ENCODE measurements at regions not wholly inside any gene's neighbourhood (a gene's known extent, or its start where the extent isn't known, plus 50 kb on each side); places are given as distances from the start of the nearest gene placed in this dataset.

GRCh38 chr18:72342933-72343332, 201.2 kb downstream of the CBLN2 start:
- DNase-seq, result no peak

- DNase-seq, result no peak
Measured at GRCh38 chr18:72339976-72340375, 204.2 kb downstream of the CBLN2 start.

- no peak for DNase-seq
Measured at GRCh38 chr18:72336786-72337185, 207.4 kb downstream of the CBLN2 start.

GRCh38 chr18:72329533-72329932, 214.6 kb downstream of the CBLN2 start:
- DNase-seq, result no peak

- DNase-seq, result no peak
Measured at GRCh38 chr18:72325307-72325706, 218.8 kb downstream of the CBLN2 start.

GRCh38 chr18:72324677-72325076, 219.5 kb downstream of the CBLN2 start:
- no peak for DNase-seq

GRCh38 chr18:72316497-72316896, 227.6 kb downstream of the CBLN2 start:
- DNase-seq, result no peak

GRCh38 chr18:72283148-72283925, 260.8 kb downstream of the CBLN2 start:
- no peak for DNase-seq

- DNase-seq, result no peak
Measured at GRCh38 chr18:72273025-72273424, 271.1 kb downstream of the CBLN2 start.

GRCh38 chr18:72261590-72261989, 282.6 kb downstream of the CBLN2 start:
- no peak for DNase-seq

GRCh38 chr18:72246076-72246475, 298.1 kb downstream of the CBLN2 start:
- no peak for DNase-seq

- DNase-seq, result no peak
Measured at GRCh38 chr18:72235422-72235821, 308.7 kb downstream of the CBLN2 start.

GRCh38 chr18:72233106-72233505, 311.0 kb downstream of the CBLN2 start:
- DNase-seq, result no peak

GRCh38 chr18:72232644-72233043, 311.5 kb downstream of the CBLN2 start:
- DNase-seq, result no peak

- no peak for DNase-seq
Measured at GRCh38 chr18:72225958-72226357, 318.2 kb downstream of the CBLN2 start.

GRCh38 chr18:72223733-72224132, 320.4 kb downstream of the CBLN2 start:
- DNase-seq, result no peak

- DNase-seq, result no peak
Measured at GRCh38 chr18:72208920-72209676, 335.0 kb downstream of the CBLN2 start.

GRCh38 chr18:72207280-72207679, 336.9 kb downstream of the CBLN2 start:
- no peak for DNase-seq

- DNase-seq, result no peak
Measured at GRCh38 chr18:72206814-72207213, 337.3 kb downstream of the CBLN2 start.

GRCh38 chr18:72201032-72201431, 343.1 kb downstream of the CBLN2 start:
- DNase-seq, result no peak

GRCh38 chr18:72197591-72197990, 346.6 kb downstream of the CBLN2 start:
- DNase-seq, result no peak

GRCh38 chr18:72194072-72194471, 350.1 kb downstream of the CBLN2 start:
- no peak for DNase-seq

- DNase-seq, result no peak
Measured at GRCh38 chr18:72187956-72188355, 356.2 kb downstream of the CBLN2 start.

GRCh38 chr18:72181241-72181764, 362.8 kb downstream of the CBLN2 start:
- DNase-seq, result no peak
